ENCODE measurements at regions not wholly inside any gene's neighbourhood (a gene's known extent, or its start where the extent isn't known, plus 50 kb on each side); places are given as distances from the start of the nearest gene placed in this dataset.
A peak's percentile ranks its signal among the peaks of the same experiment; 100 is the strongest.

DNA sequence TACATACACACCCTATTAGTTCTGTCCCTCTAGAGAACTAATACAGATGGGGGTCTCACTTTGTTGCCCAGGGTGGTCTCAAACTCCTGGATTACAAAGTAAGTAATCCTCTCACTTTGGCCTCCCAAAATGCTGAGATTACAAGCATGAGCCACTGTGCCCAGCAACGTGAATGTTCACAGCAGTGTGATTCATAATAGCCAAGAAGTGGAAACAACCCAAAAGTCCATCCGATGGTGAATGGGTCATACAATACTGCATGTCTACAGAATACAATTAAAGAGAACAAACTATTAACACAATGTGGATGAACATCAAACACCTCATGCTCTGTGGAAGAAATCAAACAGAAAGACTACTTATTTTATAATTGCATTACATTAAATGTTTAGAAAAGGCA is 57.3 kb upstream of the SYNE2 start:
- no peak overlapping the region for H3K4me3 ChIP-seq
- no peak overlapping the region for H3K27ac ChIP-seq
- 72 to 78% methylated on average over 2 of the region's 2 CpGs for WGBS, 2 donors
- H3K9me3 ChIP-seq: no peaks in the 10 kb centered on the region
- intact Hi-C loops (cut with DNase I): loop anchor here in 5 of 10 donors (5.0 to 10.0 kb wide), 3 partner anchors 199 to 509 kb away; no protein-coding TSS in a partner anchor
- DNase-seq (no peak), ATAC-seq (no peak)
- no peaks in the 10 kb centered on the region for H3K36me3 ChIP-seq
- peaks cover 0 to 9% (median 0%) of the 10 kb centered on the region in 9 donors for H3K4me1 ChIP-seq
- H3K27me3 ChIP-seq: no peaks in the 10 kb centered on the region
- TF ChIP-seq, protein P1, sequence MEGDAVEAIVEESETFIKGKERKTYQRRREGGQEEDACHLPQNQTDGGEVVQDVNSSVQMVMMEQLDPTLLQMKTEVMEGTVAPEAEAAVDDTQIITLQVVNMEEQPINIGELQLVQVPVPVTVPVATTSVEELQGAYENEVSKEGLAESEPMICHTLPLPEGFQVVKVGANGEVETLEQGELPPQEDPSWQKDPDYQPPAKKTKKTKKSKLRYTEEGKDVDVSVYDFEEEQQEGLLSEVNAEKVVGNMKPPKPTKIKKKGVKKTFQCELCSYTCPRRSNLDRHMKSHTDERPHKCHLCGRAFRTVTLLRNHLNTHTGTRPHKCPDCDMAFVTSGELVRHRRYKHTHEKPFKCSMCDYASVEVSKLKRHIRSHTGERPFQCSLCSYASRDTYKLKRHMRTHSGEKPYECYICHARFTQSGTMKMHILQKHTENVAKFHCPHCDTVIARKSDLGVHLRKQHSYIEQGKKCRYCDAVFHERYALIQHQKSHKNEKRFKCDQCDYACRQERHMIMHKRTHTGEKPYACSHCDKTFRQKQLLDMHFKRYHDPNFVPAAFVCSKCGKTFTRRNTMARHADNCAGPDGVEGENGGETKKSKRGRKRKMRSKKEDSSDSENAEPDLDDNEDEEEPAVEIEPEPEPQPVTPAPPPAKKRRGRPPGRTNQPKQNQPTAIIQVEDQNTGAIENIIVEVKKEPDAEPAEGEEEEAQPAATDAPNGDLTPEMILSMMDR (IDR thresholded peaks at IDR 0.05): no peak

DNA sequence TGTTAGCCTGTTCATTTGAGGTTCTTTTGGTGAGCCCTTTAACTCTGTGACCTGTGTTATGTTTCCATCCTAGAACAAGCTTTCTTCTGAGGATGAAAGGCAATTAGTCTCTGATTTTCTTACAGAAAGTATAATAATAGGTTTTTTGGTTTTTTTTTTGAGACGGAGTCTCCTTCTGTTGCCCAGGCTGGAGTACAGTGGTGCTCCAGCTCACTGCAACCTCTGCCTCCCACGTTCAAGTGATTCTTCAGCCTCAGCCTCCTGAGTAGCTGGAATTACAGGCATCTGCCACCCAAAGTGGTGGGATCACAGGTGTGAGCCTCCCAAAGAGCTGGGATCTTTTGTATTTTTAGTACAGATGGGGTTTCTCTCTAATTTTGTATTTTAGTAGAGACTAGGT is 52.7 kb upstream of the SYNE2 start:
- H3K36me3 ChIP-seq: no peaks in the 10 kb centered on the region
- ATAC-seq (no peak), DNase-seq (no peak)
- H3K27me3 ChIP-seq: no peaks in the 10 kb centered on the region
- WGBS, 2 donors: 55 to 71% methylated on average over 2 of the region's 2 CpGs
- peaks cover 0 to 9% (median 0%) of the 10 kb centered on the region in 9 donors for H3K4me1 ChIP-seq
- no peaks in the 10 kb centered on the region for H3K9me3 ChIP-seq
- peak overlapping the region in 5 of 10 donors; percentile 8 to 39 (median 26) for H3K4me3 ChIP-seq
- TF ChIP-seq, protein P1 (IDR thresholded peaks at IDR 0.05): no peak
- intact Hi-C loops (cut with DNase I): loop anchor here in 7 of 10 donors (5.0 to 10.0 kb wide), 5 partner anchors 195 to 505 kb away; partner anchors contain the start of gene ESR2 (in 1 of the 7)
- no peak overlapping the region for H3K27ac ChIP-seq

DNA sequence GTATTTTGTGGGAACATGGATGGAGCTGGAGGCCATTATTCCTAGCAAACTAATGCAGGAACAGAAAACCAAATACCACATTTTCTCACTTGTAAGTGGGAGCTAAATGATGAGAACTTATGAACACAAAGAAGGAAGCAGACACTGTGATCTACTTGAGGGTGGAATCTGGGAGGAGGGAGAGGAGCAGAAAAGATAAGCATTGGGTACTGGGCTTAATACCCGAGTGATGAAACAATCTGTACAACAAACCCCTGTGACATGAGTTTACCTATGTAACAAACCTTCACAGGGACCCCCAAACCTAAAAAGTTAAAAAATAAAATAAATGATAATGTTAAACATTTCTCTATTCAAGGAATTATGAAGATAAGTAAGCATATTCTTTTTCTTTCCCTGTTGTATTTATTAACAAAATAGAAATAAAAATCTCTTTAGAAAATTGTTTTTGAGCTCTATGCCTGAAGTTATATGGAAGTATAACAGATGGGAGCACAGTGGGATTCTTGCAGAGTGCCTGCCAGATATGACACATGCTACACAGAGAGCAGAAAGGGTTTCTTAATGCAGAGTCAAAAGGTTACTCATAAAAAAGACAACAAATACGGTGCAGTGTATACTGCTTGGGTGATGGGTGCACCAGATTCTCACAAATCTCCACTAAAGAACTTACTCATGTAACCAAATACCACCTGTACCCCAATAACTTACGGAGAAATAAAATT is 52.0 kb upstream of the SYNE2 start:
- H3K27ac ChIP-seq: no peak overlapping the region
- TF ChIP-seq, protein P1 (IDR thresholded peaks at IDR 0.05): no peak
- H3K4me1 ChIP-seq: peaks cover 0 to 9% (median 0%) of the 10 kb centered on the region in 9 donors
- 74 to 82% methylated on average over 3 of the region's 3 CpGs for WGBS, 2 donors
- H3K9me3 ChIP-seq: no peaks in the 10 kb centered on the region
- no peak overlapping the region for H3K4me3 ChIP-seq
- ATAC-seq (no peak), DNase-seq (no peak)
- intact Hi-C loops (cut with DNase I): loop anchor here in 7 of 10 donors (5.0 to 10.0 kb wide), 5 partner anchors 194 to 504 kb away; partner anchors contain the start of gene ESR2 (in 1 of the 7)
- no peaks in the 10 kb centered on the region for H3K36me3 ChIP-seq
- H3K27me3 ChIP-seq: no peaks in the 10 kb centered on the region
